Activated T-cell treated with anti-CD3 and anti-CD28 coated beads, Interleukin-2, amount 50 U/mL, for 72 hours (primary cell): ENCODE measurements at regions not wholly inside any gene's neighbourhood (a gene's known extent, or its start where the extent isn't known, plus 50 kb on each side); places are given as distances from the start of the nearest gene placed in this dataset.

Source experiments
- ATAC-seq, 2 donors: fragments of 150-1000 bp; cut with Tn5 transposase; replicated peaks in 1 of 2; 2 replicates each; pipeline ENCODE4 v1.10.0; 2021; ENCODE audit warnings: moderate library complexity in 2 of 2, mild to moderate bottlenecking in 1 of 2
- DNase-seq, 2 donors: peaks; one replicate each; pipeline ENCODE4 v3.0.0; 2021 to 2022; ENCODE audit warnings: mixed read lengths in 1 of 2
- H3K27ac Mint-ChIP-seq: one replicate; pipeline ENCODE4 v1.8.0; 2022; ENCODE audit warnings: mild to moderate bottlenecking, moderate library complexity, mixed read lengths
- H3K27me3 Mint-ChIP-seq: one replicate; pipeline ENCODE4 v1.8.0; 2022; ENCODE audit warnings: low read depth, mixed read lengths
- H3K36me3 Mint-ChIP-seq, 2 donors: one replicate each; pipeline ENCODE4 v1.8.0; 2022; ENCODE audit warnings: mixed read lengths in 2 of 2, mild to moderate bottlenecking in 1 of 2; ENCODE audit not compliant: insufficient read depth in 2 of 2
- H3K4me1 Mint-ChIP-seq: one replicate; pipeline ENCODE4 v1.8.0; 2022; ENCODE audit warnings: low read depth, mixed read lengths
- H3K4me3 Mint-ChIP-seq, 2 donors: one replicate each; pipeline ENCODE4 v1.8.0; 2022; ENCODE audit warnings: mild to moderate bottlenecking in 2 of 2, mixed read lengths in 2 of 2, moderate library complexity in 2 of 2
- H3K9me3 Mint-ChIP-seq, 2 donors: one replicate each; pipeline ENCODE4 v1.8.0; 2022; ENCODE audit warnings: mixed read lengths in 2 of 2

GRCh38 chr18:24868311-24868710 is 407.9 kb downstream of the HRH4 start:
- ATAC-seq = no peak
- Mint-ChIP-seq H3K4me1 (no peaks in the 10 kb centered on the region), H3K4me3 (no peak overlapping the region), H3K9me3 (no peaks in the 10 kb centered on the region), H3K27ac (no peak overlapping the region), H3K27me3 (no peaks in the 10 kb centered on the region), H3K36me3 (no peaks in the 10 kb centered on the region)
- no peak for DNase-seq

GRCh38 chr18:24868760-24869237 is 408.4 kb downstream of the HRH4 start:
- no peaks in the 10 kb centered on the region for H3K4me1 Mint-ChIP-seq
- H3K36me3 Mint-ChIP-seq = no peaks in the 10 kb centered on the region
- H3K4me3 Mint-ChIP-seq = no peak overlapping the region
- H3K9me3 Mint-ChIP-seq = no peaks in the 10 kb centered on the region
- ATAC-seq (no peak), DNase-seq (no peak)
- no peaks in the 10 kb centered on the region for H3K27me3 Mint-ChIP-seq
- no peak overlapping the region for H3K27ac Mint-ChIP-seq

- DNase-seq (no peak), ATAC-seq (no peak)
- Mint-ChIP-seq H3K9me3 (no peaks in the 10 kb centered on the region), H3K27ac (no peak overlapping the region), H3K36me3 (no peaks in the 10 kb centered on the region), H3K4me1 (no peaks in the 10 kb centered on the region), H3K4me3 (no peak overlapping the region), H3K27me3 (no peaks in the 10 kb centered on the region)
These were observed 408.8 kb downstream of the HRH4 start for GRCh38 chr18:24869285-24869684.

GRCh38 chr18:24875286-24875685 is 414.8 kb downstream of the HRH4 start:
- ATAC-seq (no peak), DNase-seq (no peak)
- H3K4me1 Mint-ChIP-seq = no peaks in the 10 kb centered on the region
- H3K36me3 Mint-ChIP-seq = no peaks in the 10 kb centered on the region
- peaks cover 0 to 4% of the 10 kb centered on the region in 2 donors for H3K9me3 Mint-ChIP-seq
- H3K4me3 Mint-ChIP-seq = no peak overlapping the region
- H3K27ac Mint-ChIP-seq = no peak overlapping the region
- H3K27me3 Mint-ChIP-seq = no peaks in the 10 kb centered on the region

GRCh38 chr18:24875777-24876176 is 415.3 kb downstream of the HRH4 start:
- Mint-ChIP-seq H3K4me1 (no peaks in the 10 kb centered on the region), H3K4me3 (no peak overlapping the region), H3K27me3 (no peaks in the 10 kb centered on the region), H3K27ac (no peak overlapping the region), H3K9me3 (peaks cover 0 to 6% of the 10 kb centered on the region in 2 donors), H3K36me3 (no peaks in the 10 kb centered on the region)
- no peak for DNase-seq
- no peak for ATAC-seq

- Mint-ChIP-seq H3K36me3 (no peaks in the 10 kb centered on the region), H3K4me1 (no peaks in the 10 kb centered on the region), H3K9me3 (peaks cover 0 to 6% of the 10 kb centered on the region in 2 donors), H3K27me3 (no peaks in the 10 kb centered on the region), H3K27ac (no peak overlapping the region), H3K4me3 (no peak overlapping the region)
- ATAC-seq (no peak), DNase-seq (no peak)
These were observed 415.8 kb downstream of the HRH4 start for GRCh38 chr18:24876266-24876665.

- no peaks in the 10 kb centered on the region for H3K27me3 Mint-ChIP-seq
- peaks cover 0 to 6% of the 10 kb centered on the region in 2 donors for H3K9me3 Mint-ChIP-seq
- no peak overlapping the region for H3K4me3 Mint-ChIP-seq
- H3K36me3 Mint-ChIP-seq = no peaks in the 10 kb centered on the region
- no peak for DNase-seq
- ATAC-seq = no peak
- no peak overlapping the region for H3K27ac Mint-ChIP-seq
- H3K4me1 Mint-ChIP-seq = no peaks in the 10 kb centered on the region
These were observed 416.6 kb downstream of the HRH4 start for GRCh38 chr18:24877066-24877465.

- no peaks in the 10 kb centered on the region for H3K27me3 Mint-ChIP-seq
- DNase-seq (no peak), ATAC-seq (no peak)
- no peak overlapping the region for H3K27ac Mint-ChIP-seq
- H3K9me3 Mint-ChIP-seq = peaks cover 0 to 6% of the 10 kb centered on the region in 2 donors
- H3K4me1 Mint-ChIP-seq = no peaks in the 10 kb centered on the region
- H3K36me3 Mint-ChIP-seq = no peaks in the 10 kb centered on the region
- no peak overlapping the region for H3K4me3 Mint-ChIP-seq
These were observed 417.1 kb downstream of the HRH4 start for GRCh38 chr18:24877546-24877945.

GRCh38 chr18:24878289-24878688 is 417.9 kb downstream of the HRH4 start:
- Mint-ChIP-seq H3K9me3 (peaks cover 0 to 6% of the 10 kb centered on the region in 2 donors), H3K27me3 (no peaks in the 10 kb centered on the region), H3K27ac (no peak overlapping the region), H3K4me3 (no peak overlapping the region), H3K4me1 (no peaks in the 10 kb centered on the region), H3K36me3 (no peaks in the 10 kb centered on the region)
- ATAC-seq = no peak
- DNase-seq = no peak

GRCh38 chr18:24885276-24885675 is 424.8 kb downstream of the HRH4 start:
- H3K9me3 Mint-ChIP-seq = peaks cover 0 to 3% of the 10 kb centered on the region in 2 donors
- no peaks in the 10 kb centered on the region for H3K4me1 Mint-ChIP-seq

GRCh38 chr18:24894880-24895279 is 434.4 kb downstream of the HRH4 start:
- Mint-ChIP-seq H3K27ac (no peak overlapping the region), H3K36me3 (no peaks in the 10 kb centered on the region), H3K27me3 (peaks cover 8% of the 10 kb centered on the region), H3K4me3 (no peak overlapping the region), H3K4me1 (no peaks in the 10 kb centered on the region), H3K9me3 (peaks cover 3 to 4% of the 10 kb centered on the region in 2 donors)
- ATAC-seq (no peak), DNase-seq (no peak)

More at GRCh38 chr18:24885276-24885675, 424.8 kb downstream of the HRH4 start:
- DNase-seq (no peak), ATAC-seq (no peak)
- H3K27ac Mint-ChIP-seq = no peak overlapping the region
- no peak overlapping the region for H3K4me3 Mint-ChIP-seq
- H3K27me3 Mint-ChIP-seq = no peaks in the 10 kb centered on the region
- H3K36me3 Mint-ChIP-seq = no peaks in the 10 kb centered on the region

- H3K4me1 Mint-ChIP-seq = no peaks in the 10 kb centered on the region
- no peaks in the 10 kb centered on the region for H3K36me3 Mint-ChIP-seq
- ATAC-seq = no peak
These were observed 437.0 kb downstream of the HRH4 start for GRCh38 chr18:24897461-24897860.

GRCh38 chr18:24910221-24910620 is 441.7 kb downstream of the ZNF521 start:
- Mint-ChIP-seq H3K9me3 (peaks cover 0 to 7% of the 10 kb centered on the region in 2 donors), H3K4me1 (no peaks in the 10 kb centered on the region), H3K27me3 (no peaks in the 10 kb centered on the region), H3K4me3 (no peak overlapping the region), H3K36me3 (no peaks in the 10 kb centered on the region), H3K27ac (no peak overlapping the region)
- no peak for ATAC-seq
- DNase-seq = no peak

More at GRCh38 chr18:24897461-24897860, 437.0 kb downstream of the HRH4 start:
- Mint-ChIP-seq H3K27ac (no peak overlapping the region), H3K4me3 (no peak overlapping the region), H3K27me3 (peaks cover 8% of the 10 kb centered on the region), H3K9me3 (peaks cover 4 to 9% of the 10 kb centered on the region in 2 donors)
- no peak for DNase-seq

GRCh38 chr18:24913507-24914170 is 438.3 kb downstream of the ZNF521 start:
- DNase-seq (no peak), ATAC-seq (no peak)
- Mint-ChIP-seq H3K9me3 (peaks cover 0 to 2% of the 10 kb centered on the region in 2 donors), H3K4me1 (no peaks in the 10 kb centered on the region), H3K4me3 (no peak overlapping the region), H3K27ac (no peak overlapping the region), H3K36me3 (no peaks in the 10 kb centered on the region), H3K27me3 (no peaks in the 10 kb centered on the region)
